Keratinocyte (primary cell): ENCODE measurements at regions not wholly inside any gene's neighbourhood (a gene's known extent, or its start where the extent isn't known, plus 50 kb on each side); places are given as distances from the start of the nearest gene placed in this dataset.

ENCODE experiments used
- DNase-seq: peaks from one replicate; pipeline ENCODE4 v3.0.0-alpha.2; 2011; ENCODE audit warnings: low read depth, missing footprints, low spot score
- FAIRE-seq: peaks from 2 replicates; lab custom pipeline; 2011; peaks lifted over from hg19 to GRCh38; lab: Jason Lieb, UNC
- H2AFZ ChIP-seq: 2 replicates; pipeline ENCODE4 v1.6.0; 2012; ENCODE audit warnings: low read length, control low read depth, inconsistent platforms; ENCODE audit not compliant: control insufficient read depth
- H3K27ac ChIP-seq: 2 replicates; pipeline ENCODE4 v1.5.1; 2011; ENCODE audit warnings: low read length; ENCODE audit not compliant: control insufficient read depth, insufficient read depth
- H3K27me3 ChIP-seq: 3 replicates; pipeline ENCODE4 v1.6.0; 2011; ENCODE audit warnings: low read length; ENCODE audit not compliant: control insufficient read depth, insufficient read depth; ENCODE audit errors: extremely low read depth
- H3K36me3 ChIP-seq, 2 experiments: 2 replicates in 1 of 2; 3 replicates in 1 of 2; pipeline ENCODE4 v1.5.1; 2011; ENCODE audit warnings: low read length in 2 of 2, mild to moderate bottlenecking in 1 of 2; ENCODE audit not compliant: control insufficient read depth in 2 of 2, insufficient read depth in 2 of 2; ENCODE audit errors: extremely low read depth in 1 of 2
- H3K4me1 ChIP-seq: 3 replicates; pipeline ENCODE4 v1.5.1; 2011; ENCODE audit warnings: low read length; ENCODE audit not compliant: control insufficient read depth, insufficient read depth; ENCODE audit errors: extremely low read depth
- H3K4me2 ChIP-seq: 3 replicates; pipeline ENCODE4 v1.6.0; 2011; ENCODE audit warnings: low read depth, low read length; ENCODE audit not compliant: control insufficient read depth, insufficient read depth; ENCODE audit errors: extremely low read depth
- H3K4me3 ChIP-seq, 3 experiments: fragments of 200-600 bp in 1 of 3; sonication (generic) in 1 of 3; 2 replicates in 2 of 3; 3 replicates in 1 of 3; pipeline ENCODE4 v1.5.1; 2011 to 2016; ENCODE audit warnings: low read length in 3 of 3, mild to moderate bottlenecking in 3 of 3, control low read depth in 2 of 3, inconsistent platforms in 1 of 3, low read depth in 1 of 3, mixed read lengths in 1 of 3, mixed run types in 1 of 3, moderate library complexity in 1 of 3; ENCODE audit not compliant: control insufficient read depth in 2 of 3, insufficient read depth in 2 of 3; ENCODE audit errors: extremely low read depth in 1 of 3
- H3K79me2 ChIP-seq: 2 replicates; pipeline ENCODE4 v1.6.0; 2012; ENCODE audit warnings: low read length; ENCODE audit not compliant: control insufficient read depth, insufficient read depth
- H3K9ac ChIP-seq: 3 replicates; pipeline ENCODE4 v1.6.0; 2011; ENCODE audit warnings: low read length; ENCODE audit not compliant: control insufficient read depth, insufficient read depth; ENCODE audit errors: extremely low read depth
- H3K9me1 ChIP-seq: 3 replicates; pipeline ENCODE4 v1.6.0; 2011; ENCODE audit warnings: low read length; ENCODE audit not compliant: control insufficient read depth, insufficient read depth; ENCODE audit errors: extremely low read depth
- H3K9me3 ChIP-seq: 2 replicates; pipeline ENCODE4 v1.5.1; 2012; ENCODE audit warnings: low read depth, low read length; ENCODE audit not compliant: control insufficient read depth
- H4K20me1 ChIP-seq: 3 replicates; pipeline ENCODE4 v1.6.0; 2011; ENCODE audit warnings: low read length; ENCODE audit not compliant: control insufficient read depth, insufficient read depth; ENCODE audit errors: extremely low read depth
- EZH2 ChIP-seq: IDR thresholded peaks from one replicate; pipeline ENCODE4 v1.6.1; 2012; ENCODE audit warnings: inconsistent platforms, mild to moderate bottlenecking, low read length, moderate library complexity
- dilution Hi-C: fragments of 300-500 bp; cut with MboI; formaldehyde crosslinking; loops from one replicate; pipeline ENCODE4 v1.7.0; 2020; ENCODE audit warnings: low sequenced_read_pairs; ENCODE audit not compliant: extremely low pct_ligation_motif_present
- TF ChIP-seq, protein P1 (sequence below), 3 experiments: IDR thresholded peaks in 1 of 3; conservative IDR thresholded peaks in 1 of 3; optimal IDR thresholded peaks in 1 of 3; 2 replicates in 2 of 3; 3 replicates in 1 of 3; pipeline versions ENCODE3 to v1.5.1; 2011; ENCODE audit warnings: low read length in 3 of 3, mild to moderate bottlenecking in 3 of 3, moderate library complexity in 2 of 3, control low read depth in 1 of 3, inconsistent platforms in 1 of 3; ENCODE audit not compliant: insufficient read depth in 2 of 3; ENCODE audit errors: extremely low read depth in 1 of 3

DNA sequence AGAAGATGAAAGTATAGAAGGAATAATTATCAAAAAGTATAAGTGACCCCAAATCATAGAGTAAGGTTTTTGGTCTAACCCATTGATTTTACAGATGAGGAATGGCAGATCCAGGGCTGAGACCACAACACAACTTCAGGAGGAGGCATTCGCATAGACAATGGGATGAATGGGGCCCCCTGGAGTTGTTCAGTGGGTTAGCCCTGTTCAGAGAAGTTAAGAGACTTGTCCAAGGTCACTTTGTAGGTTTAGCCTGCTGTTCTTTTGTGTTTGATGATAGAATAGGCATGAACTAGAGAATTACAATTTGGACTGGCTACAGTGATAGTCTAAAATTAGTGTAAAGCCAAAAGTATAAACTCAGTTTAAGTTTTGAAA lies 233.9 kb downstream of the KCNRG start:
- H3K4me1 ChIP-seq, result peaks cover 5% of the 10 kb centered on the region
- no peak overlapping the region for H2AFZ ChIP-seq
- dilution Hi-C loops, result no loop called here
- H3K9me1 ChIP-seq, result peaks cover 5% of the 10 kb centered on the region
- no peak overlapping the region for H3K4me2 ChIP-seq
- DNase-seq, result no peak
- H3K9me3 ChIP-seq, result no peaks in the 10 kb centered on the region
- peaks cover 3% of the 10 kb centered on the region for H4K20me1 ChIP-seq
- peaks cover 6% of the 10 kb centered on the region for H3K27me3 ChIP-seq
- H3K4me3 ChIP-seq, result no peak overlapping the region
- no peak overlapping the region for H3K9ac ChIP-seq
- no peak for FAIRE-seq
- TF ChIP-seq, protein P1, sequence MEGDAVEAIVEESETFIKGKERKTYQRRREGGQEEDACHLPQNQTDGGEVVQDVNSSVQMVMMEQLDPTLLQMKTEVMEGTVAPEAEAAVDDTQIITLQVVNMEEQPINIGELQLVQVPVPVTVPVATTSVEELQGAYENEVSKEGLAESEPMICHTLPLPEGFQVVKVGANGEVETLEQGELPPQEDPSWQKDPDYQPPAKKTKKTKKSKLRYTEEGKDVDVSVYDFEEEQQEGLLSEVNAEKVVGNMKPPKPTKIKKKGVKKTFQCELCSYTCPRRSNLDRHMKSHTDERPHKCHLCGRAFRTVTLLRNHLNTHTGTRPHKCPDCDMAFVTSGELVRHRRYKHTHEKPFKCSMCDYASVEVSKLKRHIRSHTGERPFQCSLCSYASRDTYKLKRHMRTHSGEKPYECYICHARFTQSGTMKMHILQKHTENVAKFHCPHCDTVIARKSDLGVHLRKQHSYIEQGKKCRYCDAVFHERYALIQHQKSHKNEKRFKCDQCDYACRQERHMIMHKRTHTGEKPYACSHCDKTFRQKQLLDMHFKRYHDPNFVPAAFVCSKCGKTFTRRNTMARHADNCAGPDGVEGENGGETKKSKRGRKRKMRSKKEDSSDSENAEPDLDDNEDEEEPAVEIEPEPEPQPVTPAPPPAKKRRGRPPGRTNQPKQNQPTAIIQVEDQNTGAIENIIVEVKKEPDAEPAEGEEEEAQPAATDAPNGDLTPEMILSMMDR (optimal IDR thresholded peaks at IDR 0.05 in 1 of 3, IDR thresholded peaks at IDR 0.05 in 1 of 3, conservative IDR thresholded peaks at IDR 0.05 in 1 of 3; ENCODE audit: extremely low read depth in 1 of 3, insufficient read depth in 2 of 3, low read length in 3 of 3), result no peak
- no peak for TF ChIP-seq EZH2
- no peak overlapping the region for H3K27ac ChIP-seq
- no peaks in the 10 kb centered on the region for H3K36me3 ChIP-seq
- no peaks in the 10 kb centered on the region for H3K79me2 ChIP-seq

- Histone ChIP-seq H3K4me3 (no peak overlapping the region), H3K36me3 (no peaks in the 10 kb centered on the region), H3K9me3 (no peaks in the 10 kb centered on the region), H3K27me3 (peaks cover 3% of the 10 kb centered on the region), H2AFZ (no peak overlapping the region), H3K27ac (no peak overlapping the region), H3K9me1 (no peaks in the 10 kb centered on the region), H3K4me1 (no peaks in the 10 kb centered on the region), H3K4me2 (no peak overlapping the region), H4K20me1 (no peaks in the 10 kb centered on the region), H3K9ac (no peak overlapping the region), H3K79me2 (no peaks in the 10 kb centered on the region)
- dilution Hi-C loops, result no loop called here
- DNase-seq, result no peak
- TF ChIP-seq, protein P1 (optimal IDR thresholded peaks at IDR 0.05 in 1 of 3, IDR thresholded peaks at IDR 0.05 in 1 of 3, conservative IDR thresholded peaks at IDR 0.05 in 1 of 3; ENCODE audit: extremely low read depth in 1 of 3, insufficient read depth in 2 of 3, low read length in 3 of 3), result no peak
- no peak for TF ChIP-seq EZH2
- no peak for FAIRE-seq
These were observed 235.2 kb downstream of the KCNRG start for GRCh38 chr13:50250401-50250800.
